NCI-H1092 (cell line): ENCODE measurements at regions not wholly inside any gene's neighbourhood (a gene's known extent, or its start where the extent isn't known, plus 50 kb on each side); places are given as distances from the start of the nearest gene placed in this dataset.

Experiments used
- DNase-seq: peaks from one replicate; lab custom pipeline; 2025; lab: John Stamatoyannopoulos, UW

DNA sequence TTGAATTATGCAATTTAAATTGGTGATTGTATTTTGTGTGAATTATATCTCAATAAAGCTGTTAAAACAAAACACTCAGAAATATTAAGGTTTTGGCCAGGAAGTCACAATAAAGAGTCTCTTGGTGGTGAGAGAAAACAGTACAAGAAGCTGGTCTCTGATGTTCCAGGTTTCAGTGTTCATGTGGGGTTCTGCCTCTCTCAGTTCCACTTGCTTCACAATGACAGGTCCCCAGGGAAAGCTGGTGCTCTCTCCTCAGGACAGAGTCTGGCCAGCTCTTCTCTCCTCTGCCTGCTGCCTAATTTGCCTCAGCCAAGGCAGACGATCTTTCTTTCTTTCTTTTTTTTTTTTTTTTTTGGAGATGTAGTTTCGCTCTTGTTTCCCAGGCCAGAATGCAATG, 342.9 kb upstream of the PLXNA2 start:
- DNase-seq: no peak

DNA sequence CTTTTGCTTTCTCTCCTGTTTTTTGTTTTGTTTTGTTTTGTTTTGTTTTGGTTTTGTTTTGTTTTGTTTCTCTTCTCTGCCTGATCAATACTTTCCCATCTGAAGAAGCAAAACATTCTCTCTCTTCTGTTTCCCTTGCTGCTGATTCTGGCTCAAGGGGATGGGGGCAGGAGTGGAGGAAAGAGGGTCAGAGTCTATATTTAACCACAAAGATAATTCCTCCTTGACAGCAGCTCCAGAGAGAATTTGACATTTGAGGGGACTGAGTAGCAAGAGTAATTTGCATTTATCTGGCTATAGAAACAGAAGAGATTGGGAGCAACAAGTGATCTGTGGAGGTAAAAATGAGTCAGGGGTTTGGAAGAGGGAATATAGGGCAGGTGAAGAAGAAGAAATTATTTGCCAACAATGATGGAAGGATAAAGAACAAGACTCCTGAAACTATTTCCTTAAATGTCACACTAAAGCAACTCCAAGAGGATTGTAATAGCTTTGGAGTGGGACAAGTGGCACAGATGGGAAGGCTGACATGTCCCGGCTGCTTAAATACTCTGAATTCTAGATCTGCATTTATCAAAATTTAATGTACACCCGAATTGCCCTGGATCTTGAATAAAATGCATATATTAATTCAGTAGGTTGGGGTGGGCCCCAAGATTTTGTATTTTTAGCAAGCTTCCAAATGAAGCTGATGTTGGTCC, 349.3 kb upstream of the PLXNA2 start:
- no peak for DNase-seq

DNA sequence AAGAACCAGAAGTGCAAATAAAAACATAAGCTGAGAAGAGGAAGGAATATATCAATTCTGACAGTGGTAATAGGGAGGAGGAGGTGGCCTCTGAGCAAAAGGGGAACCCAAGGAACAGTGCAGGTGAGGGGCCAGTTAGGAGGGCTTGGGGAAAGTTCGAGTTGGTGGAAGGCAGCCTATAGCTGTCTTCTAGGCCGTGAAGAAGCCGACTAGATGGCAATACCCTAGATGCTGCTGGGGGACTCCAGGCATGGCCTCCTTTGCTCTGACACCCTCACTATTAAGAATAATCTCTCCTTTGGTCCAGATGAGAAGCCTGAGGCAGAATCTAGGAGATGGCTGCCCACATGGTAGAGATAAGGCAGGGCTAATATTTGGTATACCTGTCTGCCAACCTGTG, 351.1 kb upstream of the PLXNA2 start:
- no peak for DNase-seq

DNA sequence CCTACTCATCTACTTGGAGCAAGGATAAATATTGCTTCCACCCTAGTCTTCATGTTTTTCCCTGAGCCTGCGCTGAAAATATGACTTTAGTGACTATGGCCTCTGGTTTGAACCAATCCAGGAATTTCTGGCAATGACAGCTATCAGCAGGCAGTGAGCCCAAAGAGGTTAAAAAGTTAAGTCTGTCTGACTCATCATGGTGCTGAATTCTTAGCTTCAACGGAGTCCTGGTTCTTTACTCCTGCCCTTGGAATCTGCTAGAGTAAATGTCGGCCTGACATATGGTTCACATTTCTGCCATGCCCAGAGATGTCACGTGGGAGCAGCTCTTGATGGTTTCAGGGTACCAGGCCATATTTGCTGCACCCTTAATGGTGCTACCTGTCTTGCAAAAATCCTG, 351.6 kb upstream of the PLXNA2 start:
- DNase-seq: no peak

DNA sequence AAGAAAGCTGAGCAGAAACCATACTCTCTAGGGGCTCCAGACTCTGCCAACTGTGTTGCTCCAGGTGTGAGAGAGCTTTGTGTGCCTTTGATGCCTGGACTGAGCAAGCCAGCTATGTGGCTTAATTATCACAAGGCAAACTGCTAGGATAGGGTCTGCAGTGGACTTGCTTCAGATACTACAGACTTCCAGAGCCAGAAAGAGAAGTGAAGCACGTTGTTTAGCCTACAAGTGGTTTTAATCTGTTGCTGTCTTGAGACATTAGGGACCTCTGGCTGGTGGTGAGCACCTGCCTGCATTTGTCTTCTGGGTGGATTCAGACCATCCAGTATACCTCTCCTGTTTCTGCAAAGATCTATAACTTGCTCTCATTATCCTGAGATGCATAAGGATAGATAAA, 353.4 kb upstream of the PLXNA2 start:
- no peak for DNase-seq

DNA sequence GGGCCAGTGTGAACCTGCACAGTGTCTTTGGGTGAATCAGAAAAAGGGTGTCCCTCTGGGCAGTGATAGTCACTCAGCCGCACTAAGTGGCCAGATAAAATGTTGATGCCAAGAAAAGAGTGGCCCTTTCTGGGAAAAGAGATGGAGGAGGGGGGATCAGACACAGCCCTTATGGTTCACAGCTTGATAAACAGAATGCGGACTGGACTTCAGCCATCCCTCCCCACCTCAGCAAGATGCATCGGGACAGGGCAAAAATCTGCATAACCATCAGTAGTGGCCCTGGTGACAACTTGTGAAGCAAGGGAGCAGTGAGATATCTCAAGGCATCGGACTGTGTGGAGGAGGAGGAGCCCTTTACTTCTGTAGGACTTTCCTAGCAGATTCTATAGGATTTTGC, 353.8 kb upstream of the PLXNA2 start:
- no peak for DNase-seq

DNA sequence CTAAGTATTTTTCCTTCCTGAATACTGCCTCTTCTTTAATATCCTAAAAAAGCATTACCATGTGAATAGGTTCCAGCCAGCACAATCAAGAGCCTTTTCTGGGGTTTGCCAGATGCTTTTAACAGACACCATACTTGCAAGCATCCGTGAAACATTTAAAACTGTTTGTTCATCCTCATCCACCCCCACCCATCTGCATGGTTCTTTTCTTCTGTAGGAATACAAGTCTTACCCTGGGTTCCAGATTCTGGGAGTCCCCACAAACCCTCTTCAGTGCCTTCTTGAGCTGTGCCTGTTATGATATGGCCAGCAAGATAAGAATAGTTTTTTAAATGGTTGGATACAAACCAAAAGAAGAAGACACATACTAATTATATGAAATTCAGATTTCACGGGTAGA, 354.9 kb upstream of the PLXNA2 start:
- no peak for DNase-seq

DNA sequence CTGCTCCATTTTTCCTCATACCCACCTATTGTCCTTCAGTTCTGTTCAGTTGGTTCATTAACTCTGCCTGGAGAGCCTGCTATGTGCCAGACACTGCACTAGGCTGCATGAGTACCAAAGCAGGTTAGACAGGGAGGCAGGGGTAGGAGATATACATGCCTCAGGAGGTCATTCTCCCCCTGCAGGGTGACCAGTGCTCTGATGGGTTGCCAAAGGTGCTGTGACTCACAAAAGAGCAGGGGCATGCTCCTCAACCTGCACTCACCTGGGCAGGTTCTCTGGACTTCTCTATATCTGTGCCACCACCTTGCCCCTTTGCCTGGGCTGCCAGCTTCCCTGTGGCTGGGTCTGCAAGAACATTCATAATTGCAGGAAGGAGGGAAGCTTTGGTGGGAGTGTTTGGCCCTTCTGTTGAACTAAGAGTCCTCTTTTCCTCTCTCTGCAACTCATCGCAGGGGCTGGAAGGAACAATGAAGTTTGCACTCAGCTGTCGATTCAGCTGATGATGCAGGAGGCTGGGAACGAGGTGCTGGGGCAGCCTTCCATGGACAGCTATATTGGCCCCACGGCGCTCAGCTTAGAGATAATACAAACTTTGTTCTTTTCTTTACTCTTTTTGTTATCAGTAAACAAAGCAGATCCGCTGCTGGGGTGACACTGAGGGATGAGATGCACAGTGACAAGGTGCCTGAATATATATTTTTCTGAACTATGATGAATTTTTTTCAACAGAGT, 356.4 kb upstream of the PLXNA2 start:
- DNase-seq: no peak

DNA sequence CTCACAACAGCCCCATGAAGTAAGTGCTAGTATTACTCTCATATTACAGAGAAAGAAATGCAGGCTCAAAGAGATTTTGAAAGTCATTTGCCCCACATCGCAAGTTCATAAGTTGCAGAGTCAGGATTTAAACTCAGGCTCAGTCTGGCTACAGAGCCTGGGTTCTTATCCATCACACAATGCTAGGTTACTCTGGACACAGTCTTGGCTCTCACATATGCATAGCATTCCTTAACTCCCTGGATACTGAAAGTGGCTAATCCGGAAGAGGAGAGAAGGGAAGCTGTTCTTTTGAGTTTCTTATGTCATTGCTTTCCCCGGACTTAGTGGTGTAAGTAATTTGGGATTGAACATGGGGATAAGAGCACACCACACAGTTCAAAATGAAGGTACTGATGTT, 357.4 kb upstream of the PLXNA2 start:
- no peak for DNase-seq

DNA sequence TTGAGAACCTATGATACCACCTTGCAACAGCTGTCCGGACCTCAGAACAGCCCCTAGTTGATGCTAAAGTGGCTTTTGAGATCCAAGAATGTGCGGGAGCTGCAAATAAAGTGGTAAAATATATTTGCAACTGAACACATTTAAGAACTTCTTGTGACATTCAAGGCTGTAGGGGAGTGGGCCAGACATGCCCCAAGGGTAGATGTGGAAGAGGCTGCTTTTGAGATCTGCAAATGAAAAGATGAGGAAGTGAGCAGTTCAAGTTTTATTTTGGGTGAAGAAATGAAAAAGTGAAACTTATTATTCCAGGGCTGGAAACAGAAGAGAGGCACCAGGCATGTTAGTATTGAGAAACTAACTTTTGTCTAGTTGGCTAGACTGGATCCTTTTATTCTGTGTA, 359.5 kb upstream of the PLXNA2 start:
- DNase-seq: no peak

DNA sequence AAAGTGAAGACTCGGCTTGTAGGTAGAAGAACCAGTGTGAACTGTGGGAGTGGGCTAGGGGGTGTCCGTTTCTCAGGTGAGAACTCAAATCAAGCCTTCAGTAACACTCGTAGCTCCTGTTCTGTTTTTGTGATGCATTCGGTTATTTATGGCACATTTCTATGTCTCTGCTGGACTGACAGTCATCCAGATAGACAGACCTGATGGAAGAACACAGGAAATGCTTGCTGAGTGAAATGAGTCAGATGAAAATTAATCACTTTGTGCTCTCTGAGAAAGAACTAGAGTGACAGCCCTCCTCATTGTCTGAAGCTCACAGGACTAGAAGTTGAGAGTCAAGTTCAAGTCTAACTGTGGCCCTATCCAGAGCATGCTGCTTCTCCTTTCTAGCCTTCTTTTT, 360.1 kb upstream of the PLXNA2 start:
- DNase-seq: no peak

DNA sequence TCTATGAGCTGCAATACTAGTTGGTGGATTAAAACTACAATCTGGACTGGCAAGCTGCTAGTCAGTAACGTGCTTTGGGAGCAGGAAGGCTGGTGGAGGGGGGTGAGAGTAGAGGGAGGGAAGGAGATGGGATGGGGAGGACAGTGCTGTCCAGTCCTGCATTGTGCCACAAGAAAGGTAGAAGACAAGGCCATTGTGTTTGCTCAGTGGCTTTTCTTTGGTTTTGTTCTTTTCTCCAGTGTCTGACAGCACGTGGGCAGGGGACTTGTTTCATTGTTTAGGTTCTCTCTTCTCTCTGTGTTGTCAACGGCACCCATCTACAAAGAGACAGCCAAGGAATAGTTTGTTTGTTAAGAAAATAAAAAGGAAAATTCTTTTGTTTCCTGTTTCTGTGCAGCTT, 362.8 kb upstream of the PLXNA2 start:
- DNase-seq: no peak

DNA sequence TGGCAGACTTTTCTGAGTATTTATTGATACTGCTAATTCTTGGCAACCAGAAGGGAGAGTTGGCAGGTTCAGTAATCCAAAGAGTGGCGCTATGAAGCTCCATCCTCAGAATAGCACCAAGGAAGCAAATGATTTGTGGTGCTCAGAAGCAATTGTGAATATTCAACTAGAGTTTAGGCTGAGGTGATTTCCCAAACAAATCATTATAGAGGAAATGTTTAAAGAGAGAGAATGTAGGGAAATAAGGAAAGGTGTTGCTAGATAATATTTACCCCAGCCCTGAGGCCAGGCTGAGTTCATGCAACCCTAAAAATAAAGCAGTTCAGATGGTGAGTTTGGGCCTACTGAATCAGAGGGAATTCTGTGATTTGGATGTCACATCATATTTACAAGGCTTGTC, 363.4 kb upstream of the PLXNA2 start:
- no peak for DNase-seq

DNA sequence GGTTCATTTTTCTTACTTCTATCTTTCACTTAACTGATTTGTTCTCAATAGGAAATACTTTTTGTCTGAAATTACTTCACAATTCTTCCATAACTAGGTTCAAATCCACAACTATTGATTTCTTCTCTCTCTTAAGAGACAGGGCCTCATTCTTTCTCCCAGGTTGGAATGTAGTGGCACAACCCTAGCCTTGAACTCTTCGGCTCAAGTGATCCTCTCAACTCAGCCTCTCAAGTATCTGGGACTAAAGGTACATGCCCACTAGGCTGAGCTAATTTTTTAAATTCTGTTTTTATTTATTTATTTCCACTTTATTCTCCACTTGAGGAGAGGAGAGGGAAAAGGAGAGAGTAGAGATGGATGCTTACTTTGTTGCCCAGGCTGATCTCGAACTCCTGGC, 370.4 kb upstream of the PLXNA2 start:
- no peak for DNase-seq

DNA sequence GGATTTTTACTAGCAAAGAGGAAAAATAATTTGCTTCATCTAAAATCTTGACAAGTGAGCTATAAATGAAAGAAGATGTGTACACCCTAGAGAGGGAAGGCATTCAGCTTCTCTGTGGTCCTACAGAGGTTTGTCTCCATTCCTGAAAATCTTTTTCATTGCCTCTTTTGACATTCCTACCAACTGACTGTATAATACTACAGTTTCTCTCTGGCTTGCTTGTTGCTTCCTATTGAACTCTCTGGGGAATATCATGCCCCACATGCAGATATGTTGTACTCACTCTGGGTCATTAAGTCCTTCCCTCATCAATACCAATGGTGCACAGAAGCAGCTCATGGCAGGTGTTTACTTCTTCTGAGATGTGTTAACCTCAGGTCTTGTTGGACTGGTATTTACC, 371.2 kb upstream of the PLXNA2 start:
- DNase-seq: no peak

DNA sequence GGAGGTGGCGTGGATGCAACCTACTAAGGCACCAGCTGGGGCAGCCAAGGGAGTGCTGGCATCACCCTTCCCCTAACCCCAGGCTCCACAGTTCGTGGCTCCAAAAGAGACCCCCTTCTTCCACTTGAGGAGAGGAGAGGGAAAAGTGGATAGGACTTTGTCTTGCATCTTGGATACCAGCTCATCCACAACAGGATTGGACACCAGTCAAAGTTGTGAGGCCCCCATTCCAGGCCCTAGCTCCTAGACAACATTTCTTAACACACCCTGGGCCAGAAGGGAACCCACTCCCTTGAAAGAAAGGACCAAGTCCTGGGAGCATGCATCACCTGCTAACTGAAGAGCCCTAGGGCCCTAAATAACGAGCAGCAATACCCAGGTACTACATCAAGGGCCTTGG, 372.6 kb upstream of the PLXNA2 start:
- no peak for DNase-seq

DNA sequence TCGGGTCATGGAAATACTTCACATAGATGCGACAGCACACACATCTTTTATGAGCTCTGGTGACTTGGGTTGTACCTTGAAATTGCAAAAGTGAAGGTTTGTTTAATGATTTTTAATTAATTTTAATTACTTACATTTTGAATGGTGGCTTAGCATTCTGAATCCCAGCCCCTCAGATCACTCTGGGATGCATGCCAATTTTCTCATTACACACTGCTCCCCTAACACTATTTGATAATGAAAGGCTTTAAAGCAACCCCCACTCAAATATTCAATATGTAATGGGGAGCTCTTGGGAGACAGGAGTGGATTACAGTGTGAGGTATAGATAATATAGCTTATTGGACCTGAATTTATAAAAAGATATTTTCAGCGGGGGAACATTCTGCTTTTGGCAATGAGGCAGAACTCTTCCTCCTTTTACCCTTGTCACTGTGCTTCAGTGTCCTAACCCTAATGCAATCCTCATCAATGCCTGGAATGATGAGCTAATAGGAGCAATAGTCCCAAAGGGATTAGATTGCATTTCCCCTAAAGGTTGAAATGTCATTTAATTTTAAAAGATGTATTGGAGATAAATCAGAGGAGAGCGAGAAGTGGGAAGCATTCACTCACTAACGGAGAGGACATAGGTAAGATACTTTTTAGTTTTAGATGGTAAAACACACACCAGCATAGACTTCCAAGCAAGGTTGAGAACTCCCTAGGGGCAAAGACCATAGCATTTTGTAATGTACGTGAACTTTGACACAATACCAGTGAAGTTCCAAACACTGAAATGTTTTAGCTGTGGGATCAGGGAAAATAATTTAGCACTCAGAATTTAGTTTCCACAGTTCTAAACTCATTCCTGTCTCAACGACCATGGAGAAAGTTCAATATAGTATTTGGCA, 384.1 kb upstream of the PLXNA2 start:
- DNase-seq: peak; percentile 63

DNA sequence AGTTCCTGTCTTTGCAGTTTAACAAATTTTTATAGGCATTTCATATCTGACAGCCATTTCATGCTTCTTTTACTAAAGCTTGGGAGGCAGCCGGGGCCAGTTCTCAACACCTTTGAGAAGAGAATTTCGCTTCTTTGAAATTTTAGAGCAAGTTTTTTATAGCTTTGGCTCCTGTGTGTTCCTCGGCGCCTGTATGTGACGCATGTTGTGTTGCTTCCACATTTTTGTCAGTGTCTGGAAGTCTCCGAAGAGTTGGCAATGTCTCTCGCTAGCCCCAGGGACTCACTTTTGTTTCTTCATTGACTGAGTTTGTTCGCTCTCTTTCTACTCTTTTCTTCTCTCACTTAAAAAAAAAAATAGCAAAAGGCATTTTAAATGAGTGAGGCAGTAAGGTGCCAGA, 386.9 kb upstream of the PLXNA2 start:
- DNase-seq: no peak

DNA sequence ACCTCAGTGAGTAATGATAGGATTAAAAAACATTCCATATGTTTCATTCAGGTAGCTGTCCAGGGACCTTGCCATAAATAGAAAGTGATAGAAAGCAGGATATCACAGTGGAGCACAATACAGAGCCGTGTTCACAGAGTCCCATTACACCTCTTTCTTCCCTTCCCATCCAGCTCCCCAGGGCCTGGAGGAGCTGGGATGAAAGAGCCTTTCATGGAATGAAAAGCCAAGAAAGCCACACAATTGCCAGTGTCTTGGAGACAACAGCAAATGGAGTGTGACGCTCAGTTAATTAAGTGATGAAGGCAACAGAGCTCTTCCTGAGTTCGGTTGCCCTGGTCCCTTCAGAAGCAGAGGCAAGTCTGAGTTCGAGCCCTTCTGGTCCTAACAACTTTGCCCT, 387.3 kb upstream of the PLXNA2 start:
- DNase-seq: no peak

DNA sequence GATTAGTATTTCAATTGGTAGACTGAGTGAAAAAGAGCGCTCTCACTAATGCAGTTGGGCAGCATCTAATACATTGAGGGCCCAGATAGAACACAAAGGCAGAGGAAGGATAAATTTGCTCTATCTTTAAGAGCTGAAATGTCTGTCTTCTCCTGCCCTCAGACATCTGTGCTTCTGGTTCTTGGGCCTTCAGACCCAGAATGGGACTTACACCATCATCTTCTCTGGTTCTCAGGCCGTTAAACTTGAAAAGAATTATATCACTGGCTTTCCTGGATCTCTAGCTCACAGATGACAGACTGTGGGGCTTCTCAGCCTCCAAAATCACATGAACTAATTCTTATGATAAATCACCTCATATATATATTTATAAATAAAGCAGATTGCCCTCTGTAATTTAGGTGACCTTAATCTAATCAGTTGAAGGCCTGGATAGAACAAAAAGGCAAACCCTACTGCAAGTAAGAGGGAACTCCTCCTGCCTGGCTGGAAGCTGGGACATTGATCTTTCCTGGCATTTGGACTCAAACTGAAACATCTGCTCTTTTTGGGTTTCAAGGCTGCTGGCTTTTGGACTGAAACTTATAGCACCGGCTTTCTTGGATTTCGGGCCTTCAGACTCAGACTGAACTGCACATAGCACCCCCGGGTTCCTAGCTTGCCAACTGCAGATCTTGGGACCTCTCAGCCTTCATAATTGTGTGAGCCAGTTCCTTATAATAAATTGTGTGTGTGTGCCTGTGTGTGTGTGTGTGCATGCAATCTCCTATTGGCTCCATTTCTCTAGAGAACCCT, 390.4 kb upstream of the PLXNA2 start:
- DNase-seq: no peak

DNA sequence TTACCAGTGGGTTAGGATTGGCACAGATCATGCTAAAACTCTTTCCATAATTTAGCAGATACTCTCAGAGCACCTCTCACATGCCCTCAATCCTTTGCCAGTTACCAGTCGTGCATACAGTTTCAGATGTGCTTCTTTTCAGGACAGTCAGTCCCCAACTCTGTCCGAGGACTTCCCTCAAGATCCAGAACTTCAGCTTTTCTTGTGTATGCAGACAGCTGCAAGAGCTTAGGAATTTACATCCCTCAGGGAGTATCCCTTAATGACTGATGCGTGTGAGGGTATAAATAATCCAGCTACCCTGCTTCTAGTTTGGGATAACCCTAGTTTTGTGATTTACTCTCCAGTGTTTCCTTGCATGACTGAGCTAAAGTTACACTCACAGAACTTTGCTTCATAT, 393.0 kb upstream of the PLXNA2 start:
- no peak for DNase-seq

DNA sequence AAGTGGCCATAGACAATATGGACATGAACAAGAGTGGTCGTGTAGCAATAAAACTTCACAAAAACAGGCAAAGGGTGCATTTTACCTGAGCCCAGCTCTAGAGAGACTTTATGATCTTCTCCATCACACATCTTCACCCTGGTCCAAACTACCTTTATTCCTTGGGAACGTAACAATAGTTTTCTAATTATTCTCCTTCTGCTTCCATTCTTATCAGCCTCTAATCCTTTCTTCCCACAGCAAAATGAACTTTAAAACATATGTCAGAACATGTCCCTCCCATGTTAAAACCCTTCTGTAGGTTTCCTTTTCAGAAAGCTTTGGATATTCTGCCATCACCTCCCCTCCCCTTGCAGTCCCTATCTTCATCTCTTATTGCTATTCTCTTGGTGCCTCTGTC, 395.2 kb upstream of the PLXNA2 start:
- DNase-seq: no peak
